H9 (cell line): ENCODE measurements at regions not wholly inside any gene's neighbourhood (a gene's known extent, or its start where the extent isn't known, plus 50 kb on each side); places are given as distances from the start of the nearest gene placed in this dataset.
A peak's percentile ranks its signal among the peaks of the same experiment; 100 is the strongest.

Experiments used
- DNase-seq: peaks from one replicate; pipeline ENCODE4 v3.0.0-alpha.2; 2017
- H2AFZ ChIP-seq: one replicate; pipeline ENCODE4 v1.6.1; 2013; ENCODE audit warnings: mild to moderate bottlenecking, low read length, control low read depth, moderate library complexity
- H2AK5ac ChIP-seq: 2 replicates; pipeline ENCODE4 v1.6.1; 2013; ENCODE audit warnings: low read length, control low read depth, mixed read lengths; ENCODE audit not compliant: insufficient read length
- H2BK120ac ChIP-seq: one replicate; pipeline ENCODE4 v1.6.1; 2013; ENCODE audit warnings: low read depth, mild to moderate bottlenecking, low read length, control low read depth, inconsistent platforms; ENCODE audit not compliant: poor library complexity, severe bottlenecking
- H2BK12ac ChIP-seq: 2 replicates; pipeline ENCODE4 v1.6.1; 2013; ENCODE audit warnings: low read length, control low read depth, mixed read lengths, low read depth; ENCODE audit not compliant: insufficient read length
- H2BK15ac ChIP-seq: 2 replicates; pipeline ENCODE4 v1.6.1; 2013; ENCODE audit warnings: low read depth, low read length, control low read depth
- H2BK20ac ChIP-seq: one replicate; pipeline ENCODE4 v1.6.1; 2013; ENCODE audit warnings: low read depth, mild to moderate bottlenecking, low read length, control low read depth, inconsistent platforms; ENCODE audit not compliant: poor library complexity, severe bottlenecking
- H2BK5ac ChIP-seq: 2 replicates; pipeline ENCODE4 v1.6.1; 2013; ENCODE audit warnings: low read length, control low read depth, mixed read lengths; ENCODE audit not compliant: insufficient read length
- H3K14ac ChIP-seq: 2 replicates; pipeline ENCODE4 v1.6.1; 2013; ENCODE audit warnings: low read length, control low read depth; ENCODE audit not compliant: insufficient read depth
- H3K18ac ChIP-seq: 2 replicates; pipeline ENCODE4 v1.6.1; 2013; ENCODE audit warnings: low read depth, mild to moderate bottlenecking, mixed read lengths, low read length, control low read depth; ENCODE audit not compliant: insufficient read length
- H3K23ac ChIP-seq: 2 replicates; pipeline ENCODE4 v1.6.1; 2013; ENCODE audit warnings: low read length, control low read depth, mixed read lengths, low read depth; ENCODE audit not compliant: insufficient read length
- H3K23me2 ChIP-seq: 2 replicates; pipeline ENCODE4 v1.6.1; 2013; ENCODE audit warnings: low read depth, mild to moderate bottlenecking, mixed read lengths, low read length, control low read depth; ENCODE audit not compliant: insufficient read length, poor library complexity, severe bottlenecking
- H3K27ac ChIP-seq: 2 replicates; pipeline ENCODE4 v1.5.1; 2013; ENCODE audit warnings: low read length, control low read depth, mixed read lengths, low read depth; ENCODE audit not compliant: insufficient read length
- H3K27me3 ChIP-seq: 2 replicates; pipeline ENCODE4 v1.6.1; 2013; ENCODE audit warnings: low read length, control low read depth, inconsistent platforms; ENCODE audit not compliant: insufficient read depth
- H3K4ac ChIP-seq: 2 replicates; pipeline ENCODE4 v1.6.1; 2013; ENCODE audit warnings: low read depth, mild to moderate bottlenecking, control low read depth, inconsistent platforms, low read length, moderate library complexity
- H3K4me1 ChIP-seq: 2 replicates; pipeline ENCODE4 v1.6.1; 2013; ENCODE audit warnings: low read length, control low read depth, inconsistent platforms; ENCODE audit not compliant: insufficient read depth
- H3K4me2 ChIP-seq: 2 replicates; pipeline ENCODE4 v1.6.1; 2013; ENCODE audit warnings: low read length, control low read depth, mixed read lengths; ENCODE audit not compliant: insufficient read length, insufficient read depth
- H3K56ac ChIP-seq: 2 replicates; pipeline ENCODE4 v1.6.1; 2013; ENCODE audit warnings: low read depth, mild to moderate bottlenecking, mixed read lengths, low read length, control low read depth; ENCODE audit not compliant: insufficient read length
- H3K79me1 ChIP-seq: 2 replicates; pipeline ENCODE4 v1.6.1; 2013; ENCODE audit warnings: low read depth, mild to moderate bottlenecking, moderate library complexity, low read length, control low read depth, inconsistent platforms; ENCODE audit not compliant: insufficient read depth, poor library complexity, severe bottlenecking
- H3K79me2 ChIP-seq: 2 replicates; pipeline ENCODE4 v1.6.1; 2013; ENCODE audit warnings: low read length, control low read depth, inconsistent platforms; ENCODE audit not compliant: insufficient read depth
- H3K9ac ChIP-seq: 2 replicates; pipeline ENCODE4 v1.6.1; 2013; ENCODE audit warnings: low read length, control low read depth, mixed read lengths; ENCODE audit not compliant: insufficient read length; ENCODE audit errors: extremely low read depth
- H3K9me3 ChIP-seq: one replicate; pipeline ENCODE4 v1.6.1; 2013; ENCODE audit warnings: low read depth, low read length, inconsistent platforms; ENCODE audit not compliant: control insufficient read depth
- H3T11ph ChIP-seq: one replicate; pipeline ENCODE4 v1.6.1; 2013; ENCODE audit warnings: mild to moderate bottlenecking, low read length, control low read depth, inconsistent platforms
- H4K20me1 ChIP-seq: one replicate; pipeline ENCODE4 v1.6.1; 2013; ENCODE audit not compliant: control insufficient read depth, insufficient read length, insufficient read depth
- H4K5ac ChIP-seq: 2 replicates; pipeline ENCODE4 v1.6.1; 2013; ENCODE audit warnings: low read depth, mild to moderate bottlenecking, mixed read lengths, low read length, control low read depth; ENCODE audit not compliant: insufficient read length
- H4K8ac ChIP-seq: replicated peaks from 2 replicates; pipeline ENCODE4 v1.6.1; 2013; ENCODE audit warnings: low read length, control low read depth, mixed read lengths, low read depth; ENCODE audit not compliant: insufficient read length
- H4K91ac ChIP-seq: 2 replicates; pipeline ENCODE4 v1.6.1; 2013; ENCODE audit warnings: low read depth, mild to moderate bottlenecking, moderate library complexity, mixed read lengths, low read length, control low read depth; ENCODE audit not compliant: insufficient read length
- H3K27ac Mint-ChIP-seq, 3 experiments: 2 replicates in 2 of 3; 3 replicates in 1 of 3; pipeline ENCODE4 v1.8.0; 2020 to 2021; ENCODE audit warnings: mixed read lengths in 3 of 3, mild to moderate bottlenecking in 1 of 3, moderate library complexity in 1 of 3
- H3K27me3 Mint-ChIP-seq: 2 replicates; pipeline ENCODE4 v1.8.0; 2021; ENCODE audit warnings: low read depth, mild to moderate bottlenecking, moderate library complexity, mixed read lengths
- H3K36me3 Mint-ChIP-seq, 3 experiments: 2 replicates in 2 of 3; 3 replicates in 1 of 3; pipeline ENCODE4 v1.8.0; 2020 to 2021; ENCODE audit warnings: low read depth in 3 of 3, mixed read lengths in 3 of 3; ENCODE audit not compliant: insufficient read depth in 1 of 3
- H3K4me1 Mint-ChIP-seq, 2 experiments: 2 replicates each; pipeline ENCODE4 v1.8.0; 2020; ENCODE audit warnings: mixed read lengths in 2 of 2
- H3K4me3 Mint-ChIP-seq, 2 experiments: 2 replicates in 1 of 2; 3 replicates in 1 of 2; pipeline ENCODE4 v1.8.0; 2020 to 2021; ENCODE audit warnings: mild to moderate bottlenecking in 2 of 2, mixed read lengths in 2 of 2, moderate library complexity in 1 of 2
- H3K9me3 Mint-ChIP-seq, 2 experiments: 2 replicates in 1 of 2; 3 replicates in 1 of 2; pipeline ENCODE4 v1.8.0; 2020; ENCODE audit warnings: mild to moderate bottlenecking in 2 of 2, mixed read lengths in 2 of 2, moderate library complexity in 1 of 2
- WGBS: extraction: QIAGEN DNeasy Blood & Tissue Kit; methylation state at CpG from one replicate; pipeline ENCODE4 v1.1.7; 2013; ENCODE audit warnings: missing lambda C conversion rate, low lambda C conversion rate, mixed read lengths; ENCODE audit not compliant: insufficient read length; ENCODE audit errors: extremely low coverage; 5-methylcytosine and 5-hydroxymethylcytosine counted together
- TF ChIP-seq, protein P1 (sequence below): fragments of 200-600 bp; sonication (generic); conservative IDR thresholded peaks from 3 replicates; pipeline ENCODE4 v1.8.0; 2021; ENCODE audit warnings: antibody characterized with exemption, mild to moderate bottlenecking

GRCh38 chr1:83545066-83545862 is 453.7 kb downstream of the TTLL7 start:
- H3K36me3 Mint-ChIP-seq = no peaks in the 10 kb centered on the region
- H3K4me3 Mint-ChIP-seq = no peak overlapping the region
- Histone ChIP-seq H3K4me2 (no peak overlapping the region), H2BK12ac (no peak overlapping the region), H2BK5ac (no peak overlapping the region), H2BK120ac (no peak overlapping the region), H3K23me2 (no peaks in the 10 kb centered on the region), H3K4me1 (no peaks in the 10 kb centered on the region), H3K79me2 (no peaks in the 10 kb centered on the region), H4K91ac (no peak overlapping the region), H4K5ac (no peak overlapping the region), H2AK5ac (no peak overlapping the region), H3K9ac (no peak overlapping the region), H3K4ac (no peak overlapping the region), H2AFZ (no peak overlapping the region), H3K23ac (no peak overlapping the region), H3K56ac (no peak overlapping the region), H4K8ac (no peak overlapping the region), H3K79me1 (no peaks in the 10 kb centered on the region), H2BK20ac (no peak overlapping the region), H2BK15ac (no peak overlapping the region), H4K20me1 (no peaks in the 10 kb centered on the region), H3K27ac (no peak overlapping the region), H3K27me3 (no peaks in the 10 kb centered on the region), H3T11ph (no peak overlapping the region), H3K18ac (no peak overlapping the region), H3K9me3 (no peaks in the 10 kb centered on the region), H3K14ac (no peak overlapping the region)
- no peaks in the 10 kb centered on the region for H3K4me1 Mint-ChIP-seq
- H3K27ac Mint-ChIP-seq = no peak overlapping the region
- TF ChIP-seq, protein P1, sequence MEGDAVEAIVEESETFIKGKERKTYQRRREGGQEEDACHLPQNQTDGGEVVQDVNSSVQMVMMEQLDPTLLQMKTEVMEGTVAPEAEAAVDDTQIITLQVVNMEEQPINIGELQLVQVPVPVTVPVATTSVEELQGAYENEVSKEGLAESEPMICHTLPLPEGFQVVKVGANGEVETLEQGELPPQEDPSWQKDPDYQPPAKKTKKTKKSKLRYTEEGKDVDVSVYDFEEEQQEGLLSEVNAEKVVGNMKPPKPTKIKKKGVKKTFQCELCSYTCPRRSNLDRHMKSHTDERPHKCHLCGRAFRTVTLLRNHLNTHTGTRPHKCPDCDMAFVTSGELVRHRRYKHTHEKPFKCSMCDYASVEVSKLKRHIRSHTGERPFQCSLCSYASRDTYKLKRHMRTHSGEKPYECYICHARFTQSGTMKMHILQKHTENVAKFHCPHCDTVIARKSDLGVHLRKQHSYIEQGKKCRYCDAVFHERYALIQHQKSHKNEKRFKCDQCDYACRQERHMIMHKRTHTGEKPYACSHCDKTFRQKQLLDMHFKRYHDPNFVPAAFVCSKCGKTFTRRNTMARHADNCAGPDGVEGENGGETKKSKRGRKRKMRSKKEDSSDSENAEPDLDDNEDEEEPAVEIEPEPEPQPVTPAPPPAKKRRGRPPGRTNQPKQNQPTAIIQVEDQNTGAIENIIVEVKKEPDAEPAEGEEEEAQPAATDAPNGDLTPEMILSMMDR = peak; percentile 65
- H3K27me3 Mint-ChIP-seq = no peaks in the 10 kb centered on the region
- no peaks in the 10 kb centered on the region for H3K9me3 Mint-ChIP-seq
- no peak for DNase-seq
- WGBS = no CpG with 5 or more reads among the region's 5 CpGs
